ENCODE measurements at regions not wholly inside any gene's neighbourhood (a gene's known extent, or its start where the extent isn't known, plus 50 kb on each side); places are given as distances from the start of the nearest gene placed in this dataset.

GRCh38 chr13:50222569-50223332, 207.5 kb downstream of the KCNRG start:
- peak overlapping the region; percentile 83 for H3K27ac Mint-ChIP-seq

GRCh38 chr13:50224534-50224933, 209.3 kb downstream of the KCNRG start:
- Mint-ChIP-seq H3K4me3 (no peak overlapping the region), H3K27me3 (ENCODE audit: low read depth, poor library complexity) (no peaks in the 10 kb centered on the region), H3K9me3 (no peaks in the 10 kb centered on the region), H3K27ac (no peak overlapping the region), H3K36me3 (ENCODE audit: low read depth) (no peaks in the 10 kb centered on the region), H3K4me1 (peaks cover 39% of the 10 kb centered on the region)
- DNase-seq: no peak
- TF ChIP-seq CTCF (IDR thresholded peaks at IDR 0.05): no peak

More at GRCh38 chr13:50222569-50223332, 207.5 kb downstream of the KCNRG start:
- Mint-ChIP-seq H3K9me3 (peaks cover 11% of the 10 kb centered on the region), H3K36me3 (ENCODE audit: low read depth) (peaks cover 9% of the 10 kb centered on the region), H3K4me3 (no peak overlapping the region), H3K27me3 (ENCODE audit: low read depth, poor library complexity) (no peaks in the 10 kb centered on the region), H3K4me1 (peaks cover 28% of the 10 kb centered on the region)
- no peak for TF ChIP-seq CTCF (IDR thresholded peaks at IDR 0.05)
- DNase-seq: no peak

GRCh38 chr13:50225193-50226155, 210.2 kb downstream of the KCNRG start:
- H3K27me3 Mint-ChIP-seq (ENCODE audit: low read depth, poor library complexity): no peaks in the 10 kb centered on the region
- H3K36me3 Mint-ChIP-seq (ENCODE audit: low read depth): no peaks in the 10 kb centered on the region
- H3K4me1 Mint-ChIP-seq: peaks cover 39% of the 10 kb centered on the region
- no peak overlapping the region for H3K4me3 Mint-ChIP-seq
- H3K27ac Mint-ChIP-seq: peak overlapping the region; percentile 75
- H3K9me3 Mint-ChIP-seq: no peaks in the 10 kb centered on the region
- TF ChIP-seq CTCF (IDR thresholded peaks at IDR 0.05): no peak
- no peak for DNase-seq

- Mint-ChIP-seq H3K27me3 (ENCODE audit: low read depth, poor library complexity) (no peaks in the 10 kb centered on the region), H3K9me3 (no peaks in the 10 kb centered on the region), H3K4me1 (peaks cover 32% of the 10 kb centered on the region), H3K27ac (no peak overlapping the region), H3K4me3 (no peak overlapping the region), H3K36me3 (ENCODE audit: low read depth) (no peaks in the 10 kb centered on the region)
- DNase-seq: no peak
- no peak for TF ChIP-seq CTCF (IDR thresholded peaks at IDR 0.05)
These were observed 211.4 kb downstream of the KCNRG start for GRCh38 chr13:50226515-50227155.

- no peak for TF ChIP-seq CTCF (IDR thresholded peaks at IDR 0.05)
- Mint-ChIP-seq H3K27me3 (ENCODE audit: low read depth, poor library complexity) (no peaks in the 10 kb centered on the region), H3K27ac (no peak overlapping the region), H3K36me3 (ENCODE audit: low read depth) (no peaks in the 10 kb centered on the region), H3K4me3 (no peak overlapping the region), H3K4me1 (peaks cover 25% of the 10 kb centered on the region), H3K9me3 (peaks cover 4% of the 10 kb centered on the region)
- no peak for DNase-seq
These were observed 212.1 kb downstream of the KCNRG start for GRCh38 chr13:50227361-50227760.

Measured in nephron progenitor cell (in vitro differentiated cells).